DOHH2 (cell line): ENCODE measurements at regions not wholly inside any gene's neighbourhood (a gene's known extent, or its start where the extent isn't known, plus 50 kb on each side); places are given as distances from the start of the nearest gene placed in this dataset.

Experiments
- CTCF ChIP-seq: fragments of 200-600 bp; sonication (generic); IDR thresholded peaks from one replicate; pipeline ENCODE4 v1.5.1; 2014; ENCODE audit warnings: antibody characterized with exemption, mild to moderate bottlenecking, low read depth, low read length; ENCODE audit not compliant: poor library complexity, severe bottlenecking
- EZH2phosphoT487 ChIP-seq: fragments of 200-600 bp; sonication (generic); IDR thresholded peaks from 2 replicates; pipeline ENCODE4 v1.6.1; 2017; ENCODE audit warnings: borderline replicate concordance, mild to moderate bottlenecking, antibody characterized with exemption, low read length, moderate library complexity, mixed read lengths

DNA sequence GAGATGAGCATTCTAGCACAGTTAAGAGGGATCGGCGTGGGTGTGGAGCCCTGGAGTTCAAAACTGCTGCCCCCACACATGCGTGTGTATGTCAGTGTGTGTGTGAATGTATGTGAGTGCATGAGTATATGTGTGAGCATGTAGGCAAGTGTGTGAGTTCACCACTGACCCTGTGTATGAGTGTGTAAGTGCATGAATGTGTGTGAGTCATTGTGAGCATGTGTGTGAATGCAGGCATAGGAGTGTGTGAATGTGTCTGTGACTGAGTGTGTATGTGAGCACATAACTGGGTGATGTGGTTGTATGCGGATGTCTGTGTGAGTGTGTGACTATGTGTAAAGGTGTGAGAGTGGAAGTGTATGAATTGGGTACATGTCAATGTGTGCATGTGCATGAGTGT is 69.6 kb upstream of the CCDC167 start:
- TF ChIP-seq CTCF (no peak), EZH2phosphoT487 (no peak)
